ENCODE measurements at regions not wholly inside any gene's neighbourhood (a gene's known extent, or its start where the extent isn't known, plus 50 kb on each side); places are given as distances from the start of the nearest gene placed in this dataset.

DNA sequence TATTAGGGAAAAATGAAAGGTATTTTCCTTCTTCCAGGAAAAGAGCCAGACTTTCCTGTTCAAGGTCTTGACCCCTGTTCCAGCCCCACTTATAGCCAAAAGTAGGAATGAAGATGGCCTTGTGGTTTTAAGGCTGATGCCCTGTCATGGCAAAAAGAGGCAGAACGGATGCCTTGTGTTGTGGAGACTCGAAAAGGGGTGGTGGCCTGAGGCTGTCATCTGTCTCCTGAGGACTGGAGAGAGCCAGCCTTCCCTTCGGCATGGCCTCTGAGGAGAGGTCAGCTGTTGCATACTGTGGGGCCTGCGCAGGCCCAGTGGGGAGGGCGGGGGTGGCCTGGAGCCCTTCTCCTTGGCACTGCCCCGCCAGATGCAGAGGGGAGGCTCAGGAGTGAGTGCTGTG, 166.0 kb upstream of the EEPD1 start:
- no peak for TF ChIP-seq BACH1 (tag; IDR thresholded peaks at IDR 0.05)
- no peak for TF ChIP-seq SP1 (CRISPR knock-in tag; IDR thresholded peaks at IDR 0.05)
- no peak for TF ChIP-seq FOXP1 (CRISPR knock-in tag; IDR thresholded peaks at IDR 0.05)
- TF ChIP-seq NBN (IDR thresholded peaks at IDR 0.05; ENCODE audit: low read depth) = no peak
- TF ChIP-seq, protein P1, sequence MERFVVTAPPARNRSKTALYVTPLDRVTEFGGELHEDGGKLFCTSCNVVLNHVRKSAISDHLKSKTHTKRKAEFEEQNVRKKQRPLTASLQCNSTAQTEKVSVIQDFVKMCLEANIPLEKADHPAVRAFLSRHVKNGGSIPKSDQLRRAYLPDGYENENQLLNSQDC (CRISPR knock-in tag; IDR thresholded peaks at IDR 0.05) = no peak
